ENCODE measurements at regions not wholly inside any gene's neighbourhood (a gene's known extent, or its start where the extent isn't known, plus 50 kb on each side); places are given as distances from the start of the nearest gene placed in this dataset.
"Not testable (repeated sequence)": the region's sequence is repeated elsewhere in the genome, so short reads cannot be mapped to it uniquely, and the experiment has no call there.

GRCh38 chr14:105630935-105631779 lies 104.8 kb downstream of the TMEM121 start:
- H3K27ac Mint-ChIP-seq; H3K36me3 Mint-ChIP-seq (ENCODE audit: low read depth); CTCF ChIA-PET: not testable (repeated sequence)

GRCh38 chr14:105632010-105632409 lies 105.6 kb downstream of the TMEM121 start:
- no peak overlapping the region for H3K4me3 Mint-ChIP-seq
- H3K4me1 Mint-ChIP-seq, result no peaks in the 10 kb centered on the region
- H3K27ac Mint-ChIP-seq, result no peak overlapping the region
- H3K36me3 Mint-ChIP-seq (ENCODE audit: low read depth), result no peaks in the 10 kb centered on the region
- CTCF ChIA-PET, result no interaction called here
- H3K9me3 Mint-ChIP-seq, result no peaks in the 10 kb centered on the region
- DNase-seq, result no peak
- POLR2A ChIA-PET, result no interaction called here
- H3K27me3 Mint-ChIP-seq, result peaks cover 2% of the 10 kb centered on the region

More at GRCh38 chr14:105630935-105631779, 104.8 kb downstream of the TMEM121 start:
- H3K27me3 Mint-ChIP-seq, POLR2A ChIA-PET, H3K4me1 Mint-ChIP-seq, H3K9me3 Mint-ChIP-seq, DNase-seq, H3K4me3 Mint-ChIP-seq: not testable (repeated sequence)

- POLR2A ChIA-PET; H3K4me1 Mint-ChIP-seq; H3K27me3 Mint-ChIP-seq; CTCF ChIA-PET; H3K27ac Mint-ChIP-seq; H3K4me3 Mint-ChIP-seq; H3K9me3 Mint-ChIP-seq; DNase-seq; H3K36me3 Mint-ChIP-seq (ENCODE audit: low read depth): not testable (repeated sequence)
Observed at GRCh38 chr14:105633596-105633995, 107.2 kb downstream of the TMEM121 start.

GRCh38 chr14:105635560-105635959 lies 109.2 kb downstream of the TMEM121 start:
- Mint-ChIP-seq H3K4me1 (no peaks in the 10 kb centered on the region), H3K27ac (no peak overlapping the region), H3K4me3 (no peak overlapping the region), H3K36me3 (ENCODE audit: low read depth) (no peaks in the 10 kb centered on the region), H3K27me3 (peaks cover 2% of the 10 kb centered on the region), H3K9me3 (no peaks in the 10 kb centered on the region)
- ChIA-PET POLR2A (no interaction called here), CTCF (no interaction called here)
- no peak for DNase-seq

- H3K27me3 Mint-ChIP-seq; CTCF ChIA-PET; H3K36me3 Mint-ChIP-seq (ENCODE audit: low read depth); POLR2A ChIA-PET; DNase-seq; H3K4me1 Mint-ChIP-seq; H3K4me3 Mint-ChIP-seq; H3K9me3 Mint-ChIP-seq; H3K27ac Mint-ChIP-seq: not testable (repeated sequence)
Observed at GRCh38 chr14:105636021-105636420, 109.6 kb downstream of the TMEM121 start.

- H3K27ac Mint-ChIP-seq, result no peak overlapping the region
- CTCF ChIA-PET, result no interaction called here
Observed at GRCh38 chr14:105636935-105637334, 110.6 kb downstream of the TMEM121 start.

GRCh38 chr14:105637345-105637744 lies 111.0 kb downstream of the TMEM121 start:
- H3K4me3 Mint-ChIP-seq; CTCF ChIA-PET; H3K27me3 Mint-ChIP-seq; H3K27ac Mint-ChIP-seq; H3K4me1 Mint-ChIP-seq; POLR2A ChIA-PET; H3K36me3 Mint-ChIP-seq (ENCODE audit: low read depth); DNase-seq; H3K9me3 Mint-ChIP-seq: not testable (repeated sequence)

More at GRCh38 chr14:105636935-105637334, 110.6 kb downstream of the TMEM121 start:
- Mint-ChIP-seq H3K9me3 (no peaks in the 10 kb centered on the region), H3K4me1 (no peaks in the 10 kb centered on the region), H3K4me3 (no peak overlapping the region), H3K36me3 (ENCODE audit: low read depth) (no peaks in the 10 kb centered on the region), H3K27me3 (peaks cover 2% of the 10 kb centered on the region)
- POLR2A ChIA-PET, result no interaction called here
- no peak for DNase-seq

GRCh38 chr14:105639969-105640931 lies 113.9 kb downstream of the TMEM121 start:
- H3K27ac Mint-ChIP-seq; H3K36me3 Mint-ChIP-seq (ENCODE audit: low read depth); H3K9me3 Mint-ChIP-seq; DNase-seq; H3K27me3 Mint-ChIP-seq; POLR2A ChIA-PET; H3K4me3 Mint-ChIP-seq; H3K4me1 Mint-ChIP-seq; CTCF ChIA-PET: not testable (repeated sequence)

- H3K36me3 Mint-ChIP-seq (ENCODE audit: low read depth), result no peaks in the 10 kb centered on the region
- DNase-seq, result no peak
- no peaks in the 10 kb centered on the region for H3K4me1 Mint-ChIP-seq
- H3K4me3 Mint-ChIP-seq, result no peak overlapping the region
- no peaks in the 10 kb centered on the region for H3K9me3 Mint-ChIP-seq
- H3K27ac Mint-ChIP-seq, result no peak overlapping the region
- CTCF ChIA-PET, result no interaction called here
- POLR2A ChIA-PET, result no interaction called here
- no peaks in the 10 kb centered on the region for H3K27me3 Mint-ChIP-seq
Observed at GRCh38 chr14:105641075-105641937, 114.9 kb downstream of the TMEM121 start.

GRCh38 chr14:105641951-105642350 lies 115.6 kb downstream of the TMEM121 start:
- H3K4me1 Mint-ChIP-seq; DNase-seq; CTCF ChIA-PET; POLR2A ChIA-PET; H3K36me3 Mint-ChIP-seq (ENCODE audit: low read depth); H3K9me3 Mint-ChIP-seq; H3K27me3 Mint-ChIP-seq; H3K4me3 Mint-ChIP-seq; H3K27ac Mint-ChIP-seq: not testable (repeated sequence)

- POLR2A ChIA-PET; H3K36me3 Mint-ChIP-seq (ENCODE audit: low read depth); H3K4me1 Mint-ChIP-seq; H3K4me3 Mint-ChIP-seq; DNase-seq; CTCF ChIA-PET; H3K27me3 Mint-ChIP-seq; H3K27ac Mint-ChIP-seq; H3K9me3 Mint-ChIP-seq: not testable (repeated sequence)
Observed at GRCh38 chr14:105642486-105642885, 116.1 kb downstream of the TMEM121 start.

- POLR2A ChIA-PET; H3K27ac Mint-ChIP-seq; H3K27me3 Mint-ChIP-seq; H3K9me3 Mint-ChIP-seq; H3K4me3 Mint-ChIP-seq; CTCF ChIA-PET; H3K36me3 Mint-ChIP-seq (ENCODE audit: low read depth); DNase-seq; H3K4me1 Mint-ChIP-seq: not testable (repeated sequence)
Observed at GRCh38 chr14:105643406-105644052, 117.1 kb downstream of the TMEM121 start.

GRCh38 chr14:105644053-105644435 lies 117.7 kb downstream of the TMEM121 start:
- POLR2A ChIA-PET; H3K36me3 Mint-ChIP-seq (ENCODE audit: low read depth); H3K4me3 Mint-ChIP-seq; DNase-seq; H3K9me3 Mint-ChIP-seq; H3K4me1 Mint-ChIP-seq; H3K27me3 Mint-ChIP-seq; CTCF ChIA-PET; H3K27ac Mint-ChIP-seq: not testable (repeated sequence)
